ENCODE measurements at regions not wholly inside any gene's neighbourhood (a gene's known extent, or its start where the extent isn't known, plus 50 kb on each side); places are given as distances from the start of the nearest gene placed in this dataset.
"Not testable (repeated sequence)": the region's sequence is repeated elsewhere in the genome, so short reads cannot be mapped to it uniquely, and the experiment has no call there.

GRCh38 chr10:14423111-14423744 lies 92.5 kb upstream of the FRMD4A start:
- DNase-seq, result no peak

- DNase-seq, result no peak
Observed at GRCh38 chr10:14422431-14422830, 91.7 kb upstream of the FRMD4A start.

- no peak for DNase-seq
Observed at GRCh38 chr10:14421941-14422340, 91.2 kb upstream of the FRMD4A start.

DNA sequence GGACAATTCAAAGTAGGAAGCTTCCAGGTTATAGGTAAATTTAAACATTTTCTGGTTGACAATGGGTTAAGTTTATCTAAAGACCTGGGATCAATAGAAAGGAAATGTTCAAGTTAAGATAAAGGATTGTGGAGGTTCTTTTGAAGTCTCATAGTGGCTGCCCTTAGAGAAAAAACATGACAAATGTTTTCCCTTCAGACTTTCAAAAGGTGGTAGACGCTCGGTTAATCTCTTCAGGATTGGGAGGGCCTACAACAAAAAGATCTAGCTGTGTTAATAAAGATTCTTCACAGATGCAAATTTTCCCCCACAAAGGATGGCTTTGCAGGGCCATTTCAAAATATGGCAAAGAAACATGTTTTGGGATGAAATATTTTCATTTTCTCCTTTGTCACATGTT lies 86.6 kb upstream of the FRMD4A start:
- not testable (repeated sequence) for DNase-seq

- no peak for DNase-seq
Observed at GRCh38 chr10:14416308-14416700, 85.6 kb upstream of the FRMD4A start.

DNA sequence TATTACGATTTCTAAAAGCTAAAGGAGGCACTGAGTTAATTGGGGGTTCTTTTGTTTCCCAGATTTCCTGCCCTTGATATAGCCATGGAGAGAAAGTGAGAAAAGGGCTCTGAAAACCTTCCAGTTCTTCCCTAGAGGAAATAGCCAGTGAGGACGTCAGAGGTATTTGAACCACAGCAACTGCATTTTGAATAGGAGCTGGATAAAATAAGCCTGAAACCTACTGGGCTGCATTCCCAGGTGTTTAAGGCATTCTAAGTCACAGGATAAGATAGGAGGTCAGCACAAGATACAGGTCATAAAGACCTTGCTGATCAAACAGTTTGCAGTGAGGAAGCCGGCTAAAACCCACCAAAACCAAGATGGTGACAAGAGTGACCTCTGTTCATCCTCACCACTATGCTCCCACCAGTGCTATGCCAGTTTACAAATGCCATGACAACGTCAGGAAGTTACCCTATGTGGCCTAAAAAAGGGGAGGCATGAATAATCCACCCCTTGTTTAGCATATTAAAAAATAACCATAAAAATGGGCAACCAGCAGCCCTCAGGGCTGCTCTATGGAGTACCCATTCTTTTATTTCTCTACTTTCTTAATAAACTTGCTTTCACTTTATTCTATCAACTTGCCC lies 85.1 kb upstream of the FRMD4A start:
- no peak for DNase-seq

DNA sequence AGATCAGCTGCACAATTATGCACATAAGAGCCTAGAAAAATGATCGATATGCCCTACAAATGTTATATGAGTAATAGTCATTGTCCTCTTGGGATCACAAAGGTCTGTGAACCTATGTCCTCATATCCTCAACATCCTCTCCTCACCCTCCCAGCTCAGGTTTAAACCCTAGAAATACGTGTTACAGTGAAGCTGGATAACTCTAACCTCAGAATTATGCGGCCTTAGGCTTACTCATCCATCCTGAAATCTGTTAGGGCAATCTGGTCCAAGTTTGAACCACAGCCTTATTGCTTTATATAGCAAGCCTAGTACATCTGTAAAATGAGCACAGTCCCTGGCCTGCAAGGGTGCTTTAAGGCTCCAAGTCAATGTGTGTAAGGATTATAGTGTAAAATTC lies 84.2 kb upstream of the FRMD4A start:
- no peak for DNase-seq

- DNase-seq, result no peak
Observed at GRCh38 chr10:14413523-14413922, 82.8 kb upstream of the FRMD4A start.

GRCh38 chr10:14412624-14413023 lies 81.9 kb upstream of the FRMD4A start:
- DNase-seq, result no peak

GRCh38 chr10:14409856-14410458 lies 79.2 kb upstream of the FRMD4A start:
- DNase-seq, result no peak

GRCh38 chr10:14409247-14409646 lies 78.5 kb upstream of the FRMD4A start:
- DNase-seq, result peak; percentile 35 to 42

DNA sequence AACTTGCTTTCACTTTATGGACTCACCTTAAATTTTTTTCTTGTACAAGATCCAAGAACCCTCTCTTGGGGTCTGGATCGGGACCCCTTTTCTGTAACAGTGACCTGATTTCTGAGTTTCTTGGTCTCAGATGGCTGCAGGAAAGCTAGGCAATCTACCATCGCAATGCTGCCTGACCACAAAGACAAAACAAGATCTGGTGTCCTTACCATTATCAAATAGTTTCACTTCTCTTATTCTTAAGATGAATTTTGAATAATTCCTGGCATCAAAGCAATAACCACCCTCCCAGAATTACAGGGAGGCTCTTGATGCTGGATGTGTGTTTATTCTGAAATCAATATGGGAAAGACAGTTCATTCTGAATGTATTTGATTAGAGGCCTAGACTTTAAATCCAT lies 77.4 kb upstream of the FRMD4A start:
- no peak for DNase-seq

DNA sequence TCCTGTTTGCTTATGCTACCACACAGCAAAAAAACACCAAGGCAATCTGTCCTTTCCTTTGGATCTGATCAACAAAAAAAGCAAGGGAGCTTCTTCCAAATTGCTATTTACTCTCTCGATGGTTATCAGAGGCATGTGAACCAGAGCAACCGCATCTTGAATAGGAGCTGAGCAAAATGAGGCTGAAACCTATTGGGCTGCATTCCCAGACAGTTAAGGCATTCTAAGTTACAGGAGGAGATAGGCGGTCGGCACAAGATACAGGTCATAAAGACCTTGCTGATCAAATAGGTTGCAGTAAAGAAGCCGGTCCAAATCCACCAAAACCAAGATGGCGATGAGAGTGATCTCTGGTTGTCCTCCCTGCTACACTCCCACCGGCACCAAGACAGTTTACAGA lies 76.8 kb upstream of the FRMD4A start:
- DNase-seq, result no peak

- no peak for DNase-seq
Observed at GRCh38 chr10:14405076-14406065, 74.6 kb upstream of the FRMD4A start.

DNA sequence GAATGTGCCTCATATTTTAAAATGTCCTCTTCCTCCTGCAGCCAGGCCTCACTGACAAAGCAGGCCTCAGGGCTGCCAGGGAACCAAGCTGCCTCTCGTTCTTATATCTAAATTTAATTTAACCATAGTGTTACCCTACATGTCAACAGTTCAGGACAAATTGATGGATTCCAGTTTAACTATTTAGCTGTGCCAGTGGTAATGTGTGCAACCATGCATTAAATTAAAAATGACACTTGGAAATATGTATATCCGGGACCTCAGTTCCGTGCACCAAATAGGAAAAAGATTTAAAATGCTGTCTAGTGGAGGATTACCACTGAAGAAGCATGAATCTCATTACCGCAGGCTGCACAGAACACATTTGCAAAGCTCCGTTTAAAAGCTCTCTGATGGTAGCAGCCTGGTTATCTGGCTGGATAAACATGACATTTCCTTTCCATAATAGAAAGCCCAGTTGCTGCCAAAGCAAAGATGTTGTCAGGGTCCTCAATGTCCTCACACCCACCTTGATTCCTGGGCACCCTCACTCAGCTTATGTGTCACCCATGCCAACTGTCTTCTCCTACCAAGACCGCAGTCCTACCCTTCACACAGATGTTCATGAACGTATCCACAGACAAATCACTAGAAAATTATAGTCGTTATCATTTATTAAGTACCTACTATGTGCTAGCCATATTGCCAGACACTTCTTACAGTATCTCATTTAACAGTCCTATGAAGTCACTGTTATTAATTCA lies 73.3 kb upstream of the FRMD4A start:
- DNase-seq, result no peak

- no peak for DNase-seq
Observed at GRCh38 chr10:14403359-14403758, 72.6 kb upstream of the FRMD4A start.

DNA sequence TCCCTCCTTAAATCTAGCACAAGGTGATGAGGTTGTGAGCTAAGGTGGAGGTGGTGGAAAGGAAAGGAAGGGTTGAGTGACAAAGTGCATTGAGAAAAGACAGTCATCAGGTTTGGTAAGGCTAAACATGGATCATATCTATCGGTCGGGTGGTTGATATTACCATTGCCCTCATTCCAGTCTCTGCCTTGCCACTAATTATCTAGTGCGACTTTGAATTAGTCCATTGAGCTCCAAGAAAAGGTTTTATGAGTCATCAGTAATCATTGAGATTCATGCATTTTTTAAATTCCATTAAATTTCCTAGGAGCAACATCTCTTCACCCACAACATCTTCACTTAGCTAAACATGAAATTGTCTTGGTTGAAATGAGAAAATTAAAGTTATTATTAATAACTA lies 68.9 kb upstream of the FRMD4A start:
- DNase-seq, result no peak

GRCh38 chr10:14397066-14397465 lies 66.3 kb upstream of the FRMD4A start:
- no peak for DNase-seq

DNA sequence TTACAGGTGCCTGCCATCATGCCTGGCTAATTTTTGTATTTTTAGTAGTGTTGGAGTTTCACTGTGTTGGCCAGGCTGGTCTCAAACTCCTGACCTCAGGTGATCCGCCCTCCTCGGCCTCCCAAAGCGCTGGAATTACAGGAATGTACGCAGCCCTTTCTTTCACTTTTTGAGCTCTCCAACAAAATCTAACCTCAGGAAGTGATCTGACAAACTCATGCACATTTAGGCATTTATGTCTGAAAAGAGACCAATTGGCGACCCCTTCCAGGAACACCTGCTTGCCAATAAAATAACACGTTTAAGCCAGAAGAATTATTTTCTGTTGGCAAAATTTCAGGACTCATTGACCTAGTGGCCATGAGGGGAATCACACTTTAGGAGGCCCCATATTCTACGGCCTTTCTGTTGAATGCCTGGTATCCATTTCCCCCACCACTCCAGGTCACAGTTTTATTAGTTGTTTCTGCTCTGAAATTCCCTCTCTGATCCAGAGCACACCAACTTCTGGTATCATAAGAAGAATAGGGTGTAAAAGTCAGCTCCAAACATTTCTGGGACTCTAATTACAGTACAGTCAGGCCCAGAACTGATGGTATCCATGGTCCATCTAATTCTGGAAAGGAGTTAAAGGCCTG lies 65.8 kb upstream of the FRMD4A start:
- no peak for DNase-seq

DNA sequence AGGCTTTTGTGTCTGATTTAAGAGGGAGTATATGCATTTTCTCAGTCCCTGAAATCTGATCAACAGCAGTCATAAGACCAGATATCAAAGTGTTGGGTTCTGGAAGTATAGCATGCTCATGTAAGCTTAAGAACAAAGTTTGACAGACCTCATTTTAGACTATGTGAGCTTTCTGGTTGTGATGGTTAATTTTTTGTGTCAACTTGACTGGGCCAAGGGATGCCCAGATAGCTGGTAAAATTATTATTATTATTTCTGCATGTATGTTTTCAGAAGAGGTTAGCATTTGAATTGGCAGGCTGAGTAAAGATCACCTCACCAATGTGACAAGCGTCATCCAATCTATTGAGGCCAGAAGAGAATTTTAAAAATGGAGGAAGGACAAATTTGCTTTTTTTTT lies 63.5 kb upstream of the FRMD4A start:
- DNase-seq, result no peak

GRCh38 chr10:14391342-14391741 lies 60.6 kb upstream of the FRMD4A start:
- no peak for DNase-seq

GRCh38 chr10:14389981-14390590 lies 59.4 kb upstream of the FRMD4A start:
- DNase-seq, result peak in 1 of 2 donors; percentile 19

Data from stimulated activated CD4-positive, alpha-beta T cell treated with anti-CD3 and anti-CD28 coated beads, Interleukin-2, amount 100 ng/mL, for 48 hours (primary cell).